Ovary (tissue), 3 donors: ENCODE measurements at regions not wholly inside any gene's neighbourhood (a gene's known extent, or its start where the extent isn't known, plus 50 kb on each side); places are given as distances from the start of the nearest gene placed in this dataset.

Experiments
- EP300 ChIP-seq: sonication (generic); formaldehyde crosslinking; IDR thresholded peaks from one replicate; pipeline ENCODE4 v1.6.1; 2017; ENCODE audit warnings: antibody characterized with exemption
- TF ChIP-seq, protein P1 (sequence below), 3 donors: fragments of 450-650 bp in 2 of 3; fragments of 200-600 bp in 1 of 3; IDR thresholded peaks; one replicate each; pipeline versions ENCODE4 v1.5.1 to v1.8.0; 2016 to 2022; ENCODE audit warnings: antibody characterized with exemption in 3 of 3, mild to moderate bottlenecking in 1 of 3
- donor health status: DM: no; HTN: no; CAD: no.

DNA sequence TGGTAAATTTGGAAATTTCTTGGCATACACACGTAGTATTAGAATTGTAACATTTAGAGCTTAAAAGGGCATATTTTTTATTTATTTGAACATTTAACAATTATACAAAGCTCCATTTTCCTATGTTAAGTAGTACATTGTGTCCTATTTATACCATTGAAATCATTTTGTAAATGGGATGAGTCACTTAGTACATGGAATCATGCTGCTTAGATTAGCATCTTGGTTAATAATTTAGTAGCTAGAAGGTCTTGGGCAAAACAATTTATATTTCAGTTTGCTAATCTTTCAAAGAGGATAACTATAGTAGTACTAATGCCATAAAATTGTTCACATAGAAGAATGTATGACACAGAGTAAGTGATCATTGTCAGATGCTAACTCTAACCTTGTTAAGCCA is 450.1 kb upstream of the LUZP2 start:
- TF ChIP-seq EP300, result no peak
- TF ChIP-seq, protein P1, sequence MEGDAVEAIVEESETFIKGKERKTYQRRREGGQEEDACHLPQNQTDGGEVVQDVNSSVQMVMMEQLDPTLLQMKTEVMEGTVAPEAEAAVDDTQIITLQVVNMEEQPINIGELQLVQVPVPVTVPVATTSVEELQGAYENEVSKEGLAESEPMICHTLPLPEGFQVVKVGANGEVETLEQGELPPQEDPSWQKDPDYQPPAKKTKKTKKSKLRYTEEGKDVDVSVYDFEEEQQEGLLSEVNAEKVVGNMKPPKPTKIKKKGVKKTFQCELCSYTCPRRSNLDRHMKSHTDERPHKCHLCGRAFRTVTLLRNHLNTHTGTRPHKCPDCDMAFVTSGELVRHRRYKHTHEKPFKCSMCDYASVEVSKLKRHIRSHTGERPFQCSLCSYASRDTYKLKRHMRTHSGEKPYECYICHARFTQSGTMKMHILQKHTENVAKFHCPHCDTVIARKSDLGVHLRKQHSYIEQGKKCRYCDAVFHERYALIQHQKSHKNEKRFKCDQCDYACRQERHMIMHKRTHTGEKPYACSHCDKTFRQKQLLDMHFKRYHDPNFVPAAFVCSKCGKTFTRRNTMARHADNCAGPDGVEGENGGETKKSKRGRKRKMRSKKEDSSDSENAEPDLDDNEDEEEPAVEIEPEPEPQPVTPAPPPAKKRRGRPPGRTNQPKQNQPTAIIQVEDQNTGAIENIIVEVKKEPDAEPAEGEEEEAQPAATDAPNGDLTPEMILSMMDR (IDR thresholded peaks at IDR 0.05), result no peak
